HG02870 (cell line): ENCODE measurements at regions not wholly inside any gene's neighbourhood (a gene's known extent, or its start where the extent isn't known, plus 50 kb on each side); places are given as distances from the start of the nearest gene placed in this dataset.
"Not testable (repeated sequence)": the region's sequence is repeated elsewhere in the genome, so short reads cannot be mapped to it uniquely, and the experiment has no call there.

Experiments
- ATAC-seq: cut with Tn5 transposase; IDR thresholded peaks from one replicate; pipeline ENCODE4 v1.9.1; 2021; ENCODE audit warnings: mild to moderate bottlenecking, moderate library complexity; ENCODE audit not compliant: unreplicated experiment

DNA sequence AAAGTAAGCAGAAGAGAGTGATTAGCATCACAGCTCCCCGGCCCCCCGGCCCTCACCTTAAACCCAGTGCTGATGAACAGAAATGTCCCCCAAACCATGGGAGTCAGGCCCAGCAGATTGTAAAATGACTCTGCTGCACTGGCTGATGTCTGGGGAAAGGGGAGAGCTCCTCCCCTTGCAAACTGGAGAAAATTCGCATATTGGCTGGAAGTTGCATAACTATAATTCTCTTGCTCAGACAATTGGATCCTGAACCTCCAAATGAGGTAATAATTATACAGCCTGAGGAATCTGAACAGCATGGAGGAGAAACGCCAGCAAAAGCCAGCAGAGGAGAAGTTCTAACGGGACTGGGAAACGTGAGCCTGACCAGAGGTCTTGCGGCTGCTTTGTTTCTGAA lies 109.7 kb downstream of the C16orf95 start:
- no peak for ATAC-seq

DNA sequence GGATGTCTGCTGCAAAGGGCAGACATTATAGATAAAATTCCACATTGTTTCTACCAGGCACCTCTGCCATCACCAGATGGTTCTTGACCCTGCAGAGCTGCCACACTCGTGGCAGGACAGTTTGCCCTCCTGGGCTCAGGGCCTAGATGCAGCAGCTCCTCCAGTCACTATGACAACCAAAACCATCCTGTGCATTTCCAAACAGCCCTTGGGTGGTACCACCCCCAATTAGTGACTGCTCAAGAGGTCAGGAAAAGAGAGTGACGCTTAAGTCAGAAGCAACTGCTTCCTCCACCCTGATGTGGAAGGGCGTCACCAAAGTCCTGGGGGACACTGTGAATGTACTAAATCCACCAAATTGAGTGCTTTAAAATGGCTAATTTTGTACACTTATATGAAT lies 109.2 kb downstream of the C16orf95 start:
- no peak for ATAC-seq

DNA sequence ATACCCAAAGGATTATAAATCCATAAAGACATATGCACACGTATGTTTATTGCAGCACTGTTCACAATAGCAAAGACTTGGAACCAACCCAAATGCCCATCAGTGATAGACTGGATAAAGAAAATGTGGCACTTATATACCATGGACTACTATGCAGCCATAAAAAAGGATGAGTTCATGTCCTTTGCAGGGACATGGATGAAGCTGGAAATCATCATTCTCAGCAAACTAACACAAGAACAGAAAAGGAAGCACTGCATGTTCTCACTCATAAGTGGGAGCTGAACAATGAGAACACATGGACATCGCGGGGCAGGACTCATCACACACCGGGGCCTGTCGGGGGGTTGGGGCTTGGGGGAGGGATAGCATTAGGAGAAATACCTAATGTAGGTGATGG lies 108.2 kb downstream of the C16orf95 start:
- not testable (repeated sequence) for ATAC-seq

DNA sequence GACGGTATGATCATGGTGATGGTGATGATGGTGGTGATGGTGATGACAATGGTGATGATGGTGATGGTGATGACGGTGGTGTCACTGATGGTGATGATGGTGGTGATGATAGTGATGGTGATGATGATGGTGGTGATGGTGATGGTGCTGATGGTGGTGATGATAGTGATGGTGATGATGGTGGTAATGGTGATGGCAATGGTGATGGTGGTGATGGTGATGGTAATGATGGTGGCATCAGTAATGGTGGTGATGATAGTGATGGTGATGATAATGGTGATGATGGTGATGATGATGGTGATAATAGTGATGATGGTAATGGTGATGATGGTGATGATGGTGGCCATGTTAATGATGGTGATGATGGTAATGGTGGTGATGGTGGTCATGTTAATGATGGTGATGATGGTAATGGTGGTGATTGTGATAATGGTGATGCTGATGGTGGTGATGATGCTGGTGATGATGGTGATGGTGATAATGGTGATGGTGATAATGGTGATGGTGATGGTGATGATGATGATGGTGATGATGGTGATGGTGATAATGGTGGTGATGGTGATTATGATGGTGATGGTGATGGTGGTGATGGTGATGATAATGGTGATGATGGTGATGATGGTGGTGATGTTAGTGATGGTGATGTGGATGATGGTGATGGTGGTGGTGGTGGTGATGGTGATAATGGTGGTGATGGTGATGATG lies 107.2 kb downstream of the C16orf95 start:
- ATAC-seq = no peak

DNA sequence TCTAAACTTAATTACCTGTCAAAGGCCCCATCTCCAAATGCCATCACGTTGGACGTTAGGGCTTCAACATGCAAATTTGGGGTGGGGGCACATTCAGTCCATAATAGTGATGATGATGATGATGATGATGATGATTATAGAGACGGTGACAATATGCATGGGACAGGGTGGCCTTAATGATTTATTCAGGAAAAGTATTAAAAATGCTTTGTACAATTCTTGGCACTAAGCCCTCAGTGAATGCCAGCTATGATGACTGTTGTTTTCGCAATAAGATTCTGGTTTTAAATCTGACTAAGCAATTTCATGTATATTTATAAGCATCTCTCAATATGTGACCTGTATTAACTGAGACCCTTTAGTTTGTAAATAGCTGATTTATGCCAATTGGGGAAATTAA lies 106.3 kb downstream of the C16orf95 start:
- ATAC-seq = no peak

DNA sequence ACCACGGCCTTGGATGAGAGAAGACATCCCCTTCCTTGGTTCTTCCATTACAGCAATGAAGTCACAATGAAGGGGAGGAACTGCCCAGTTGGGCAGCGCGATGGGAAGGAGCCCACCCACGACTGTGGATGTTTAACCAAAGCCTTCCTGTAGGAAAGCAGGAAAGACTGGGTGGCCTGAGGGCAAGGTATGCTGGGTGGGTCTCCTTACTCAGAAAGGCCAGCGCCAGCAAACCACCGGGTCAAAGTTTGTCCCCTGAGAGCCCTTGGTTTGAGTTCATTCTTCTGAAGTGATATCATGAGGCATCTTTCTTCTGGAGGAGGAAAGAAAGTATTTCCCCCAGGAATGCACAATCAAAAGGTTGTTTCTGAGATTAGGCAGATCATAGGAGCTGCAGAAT lies 105.2 kb downstream of the C16orf95 start:
- ATAC-seq = no peak

DNA sequence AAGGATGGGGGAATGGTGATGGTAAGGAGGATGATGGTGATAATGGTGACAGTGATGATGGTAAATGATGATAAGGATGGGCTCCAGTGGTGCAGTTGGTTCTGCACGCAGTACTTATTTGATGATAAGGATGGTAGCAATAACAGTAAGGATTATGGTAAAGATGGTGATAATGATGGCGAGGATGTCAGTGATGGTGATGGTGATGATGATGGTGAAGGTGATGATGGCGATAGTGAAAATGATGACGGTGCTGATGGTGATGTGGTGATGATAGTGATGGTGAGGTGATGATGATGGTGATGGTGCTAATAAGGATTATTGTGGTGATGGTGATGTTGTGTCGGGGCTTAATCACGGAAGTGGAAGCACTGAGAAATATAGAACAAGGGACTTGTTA lies 103.7 kb downstream of the C16orf95 start:
- ATAC-seq = no peak

DNA sequence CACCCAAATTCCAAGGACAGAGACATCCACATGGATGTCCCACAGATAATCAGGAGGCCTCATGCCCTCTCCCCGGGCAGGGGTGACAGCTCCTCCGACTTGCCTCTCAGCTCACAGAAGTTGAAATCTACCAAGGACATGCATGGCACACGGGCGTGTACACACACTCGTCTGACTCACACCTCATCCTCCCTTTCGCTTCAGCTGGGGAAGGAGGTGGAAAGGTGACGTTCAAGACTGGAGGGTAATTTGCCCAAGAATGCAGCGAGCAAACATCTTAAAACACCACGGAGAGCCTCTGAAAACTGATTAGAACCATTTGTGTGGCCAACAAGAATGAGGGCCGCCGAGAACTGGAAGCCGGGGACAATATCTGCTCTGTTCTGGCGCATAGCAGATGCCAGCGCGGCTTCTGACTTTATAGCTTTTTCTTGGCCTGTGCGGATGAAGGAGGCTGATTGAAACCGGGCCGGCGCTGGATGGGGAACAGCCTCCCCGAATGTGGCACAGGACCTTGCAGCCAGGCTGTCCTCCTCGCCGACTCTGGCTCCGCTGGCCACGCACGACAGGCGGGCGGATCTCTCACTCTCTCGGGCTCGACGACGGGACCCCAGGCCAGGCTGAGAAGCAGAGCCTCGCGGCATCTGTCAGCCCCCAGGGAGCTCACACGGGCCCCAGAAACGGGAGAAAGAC lies 100.9 kb downstream of the C16orf95 start:
- no peak for ATAC-seq

DNA sequence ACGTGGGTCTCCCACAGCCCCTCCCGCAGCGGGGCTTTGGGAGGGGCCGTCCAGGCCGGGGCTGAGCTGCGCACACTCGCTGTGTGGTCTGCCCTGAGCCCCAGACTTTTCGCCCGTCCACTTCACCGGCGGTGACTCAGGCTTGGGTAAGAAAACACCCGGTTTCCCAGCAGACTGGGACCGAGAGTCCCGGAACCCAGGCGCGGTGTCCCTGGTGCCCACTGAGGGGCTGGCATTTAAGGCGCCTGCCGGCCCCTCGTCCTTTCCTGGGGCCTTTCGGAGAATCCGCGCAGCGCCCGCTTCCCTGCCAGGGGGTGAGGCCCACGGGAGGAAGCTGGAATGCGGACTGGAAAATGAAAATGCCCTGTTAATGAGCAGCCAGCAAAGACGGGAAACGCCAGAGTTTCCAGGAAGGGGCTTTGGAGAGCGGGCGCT lies 100.3 kb downstream of the C16orf95 start:
- ATAC-seq = no peak

DNA sequence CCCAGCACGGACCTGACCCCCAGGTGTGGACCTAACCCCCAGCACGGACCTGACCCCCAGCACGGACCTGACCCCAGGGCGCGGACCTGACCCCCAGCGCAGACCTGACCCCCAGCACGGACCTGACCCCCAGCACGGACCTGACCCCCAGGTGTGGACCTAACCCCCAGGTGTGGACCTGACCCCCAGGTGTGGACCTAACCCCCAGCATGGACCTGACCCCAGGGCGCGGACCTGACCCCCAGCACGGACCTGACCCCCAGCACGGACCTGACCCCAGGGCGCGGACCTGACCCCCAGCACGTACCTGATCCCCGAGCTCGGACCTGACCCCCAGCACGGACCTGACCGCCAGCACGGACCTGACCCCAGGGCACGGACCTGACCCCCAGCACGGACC lies 99.4 kb downstream of the C16orf95 start:
- ATAC-seq = not testable (repeated sequence)

DNA sequence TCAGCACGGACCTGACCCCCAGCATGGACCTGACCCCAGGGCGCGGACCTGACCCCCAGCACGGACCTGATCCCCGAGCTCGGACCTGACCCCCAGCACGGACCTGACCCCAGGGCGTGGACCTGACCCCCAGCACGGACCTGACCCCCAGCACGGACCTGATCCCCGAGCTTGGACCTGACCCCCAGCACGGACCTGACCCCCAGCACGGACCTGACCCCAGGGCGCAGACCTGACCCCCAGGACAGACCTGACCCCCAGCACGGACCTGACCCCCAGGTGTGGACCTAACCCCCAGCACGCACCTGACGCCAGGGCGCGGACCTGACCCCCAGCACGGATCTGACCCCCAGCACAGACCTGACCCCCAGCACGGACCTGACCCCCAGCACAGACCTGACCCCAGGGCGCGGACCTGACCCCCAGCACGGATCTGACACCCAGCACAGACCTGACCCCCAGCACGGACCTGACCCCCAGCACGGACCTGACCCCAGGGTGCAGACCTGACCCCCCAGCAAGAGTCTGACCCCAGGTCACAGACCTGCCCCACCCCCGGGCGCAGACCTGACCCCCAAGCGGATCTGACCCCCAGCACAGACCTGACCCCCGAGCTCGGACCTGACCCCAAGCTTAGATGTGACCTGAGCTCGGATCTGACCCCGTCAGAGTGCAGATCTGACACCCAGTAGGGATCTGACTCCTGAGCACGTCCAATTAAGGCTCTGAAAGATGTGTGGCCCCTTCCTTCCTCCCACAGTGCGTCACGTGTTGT lies 98.7 kb downstream of the C16orf95 start:
- no peak for ATAC-seq

DNA sequence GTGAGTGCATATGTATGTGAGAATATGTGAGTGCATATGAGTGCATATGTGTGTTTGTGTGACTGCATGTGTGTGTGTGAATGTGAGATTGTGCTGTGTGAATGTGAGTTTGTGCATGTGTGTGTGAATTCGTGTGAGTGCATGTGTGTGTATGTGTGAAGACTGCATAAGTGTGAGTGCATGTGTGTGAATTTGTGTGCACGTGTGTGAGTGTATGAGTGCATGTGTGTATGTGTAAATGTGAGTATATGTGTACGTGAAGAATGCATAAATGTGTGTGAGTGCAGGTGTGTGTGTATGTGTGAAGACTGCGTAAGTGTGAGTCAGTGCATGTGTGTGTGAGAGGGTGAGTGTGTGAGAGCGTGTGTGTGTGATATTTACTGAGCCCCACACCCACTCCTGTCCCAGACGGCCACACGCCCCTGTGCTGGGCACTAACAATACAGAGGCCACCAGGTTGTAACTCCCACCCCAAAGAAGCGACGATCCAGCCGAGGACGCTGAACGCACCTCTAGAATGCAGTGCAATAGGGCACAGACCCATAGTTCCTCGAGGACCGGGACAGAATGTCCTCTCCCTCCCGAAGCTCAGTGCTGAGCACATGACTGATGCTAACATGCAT lies 97.8 kb downstream of the C16orf95 start:
- ATAC-seq = no peak

DNA sequence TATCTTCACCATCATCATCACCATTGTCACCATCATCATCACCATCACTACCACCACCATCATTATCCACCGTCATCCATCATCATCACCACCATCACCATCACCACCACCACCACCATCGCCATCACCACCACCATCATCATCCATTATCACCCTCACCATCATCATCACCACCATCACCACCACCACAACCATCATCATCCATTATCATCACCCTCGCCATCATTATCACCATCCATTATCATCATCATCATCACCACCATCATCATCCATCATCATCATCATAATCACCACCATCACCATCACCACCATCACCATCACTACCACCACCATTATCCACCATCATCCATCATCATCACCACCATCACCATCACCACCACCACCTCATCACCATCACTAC lies 95.6 kb downstream of the C16orf95 start:
- ATAC-seq = no peak

DNA sequence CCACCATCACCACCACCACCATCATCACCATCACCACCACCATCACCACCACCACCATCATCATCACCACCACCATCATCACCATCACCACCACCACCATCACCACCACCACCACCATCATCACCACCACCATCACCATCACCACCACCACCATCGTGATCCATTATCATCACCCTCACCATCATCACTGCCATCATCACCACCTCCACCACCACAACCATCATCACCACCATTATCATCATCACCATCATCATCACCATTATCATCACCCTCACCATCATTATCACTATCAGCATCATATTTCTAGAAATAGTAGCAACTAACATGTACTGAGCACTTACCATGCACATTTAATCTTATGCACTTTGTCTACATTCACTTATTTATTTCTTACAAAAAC lies 94.9 kb downstream of the C16orf95 start:
- no peak for ATAC-seq

DNA sequence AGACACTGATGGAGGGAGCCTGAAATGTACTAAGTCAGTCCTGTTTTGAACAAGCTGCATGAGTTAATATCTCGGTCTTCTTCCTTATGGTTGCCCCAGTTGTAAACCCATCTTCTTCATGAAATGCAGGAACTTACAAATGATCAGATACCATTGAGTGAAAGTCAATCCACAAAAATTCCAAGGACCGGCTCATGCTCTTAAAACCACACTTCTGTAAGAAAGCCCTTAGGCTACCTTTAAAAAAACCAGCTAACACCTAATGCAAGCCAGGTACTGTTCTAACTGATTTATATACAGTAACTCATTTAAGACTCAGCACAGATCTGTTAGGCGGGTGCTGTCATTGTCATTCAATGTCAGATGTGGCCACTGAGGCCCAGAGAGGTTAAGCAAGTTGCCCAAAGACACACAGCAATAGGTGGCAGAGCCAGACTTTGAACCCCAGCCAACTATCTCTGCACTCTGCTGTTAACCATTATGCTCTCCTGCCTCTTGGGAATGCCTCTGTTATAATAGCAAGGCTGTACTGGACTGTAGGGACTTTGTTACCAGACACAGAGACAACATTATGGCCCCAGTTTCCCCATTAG lies 93.4 kb downstream of the C16orf95 start:
- ATAC-seq = no peak

DNA sequence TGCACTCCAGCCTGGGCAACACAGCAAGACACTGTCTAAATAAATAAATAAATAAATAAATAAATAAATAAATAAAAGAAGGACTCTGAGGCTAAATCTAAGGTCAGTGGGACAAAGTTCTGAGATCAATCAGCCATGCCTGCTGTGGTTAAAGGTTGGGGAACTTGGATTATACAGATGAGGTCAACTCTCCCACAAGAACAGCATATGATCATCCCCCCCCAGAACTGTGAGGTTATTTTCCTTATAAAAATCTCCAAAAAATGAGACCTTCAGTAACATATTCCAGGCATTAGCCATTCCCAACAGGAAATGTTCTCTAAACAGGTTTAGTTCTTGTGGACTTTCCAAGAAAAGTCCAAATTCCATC lies 90.3 kb downstream of the C16orf95 start:
- ATAC-seq = no peak

DNA sequence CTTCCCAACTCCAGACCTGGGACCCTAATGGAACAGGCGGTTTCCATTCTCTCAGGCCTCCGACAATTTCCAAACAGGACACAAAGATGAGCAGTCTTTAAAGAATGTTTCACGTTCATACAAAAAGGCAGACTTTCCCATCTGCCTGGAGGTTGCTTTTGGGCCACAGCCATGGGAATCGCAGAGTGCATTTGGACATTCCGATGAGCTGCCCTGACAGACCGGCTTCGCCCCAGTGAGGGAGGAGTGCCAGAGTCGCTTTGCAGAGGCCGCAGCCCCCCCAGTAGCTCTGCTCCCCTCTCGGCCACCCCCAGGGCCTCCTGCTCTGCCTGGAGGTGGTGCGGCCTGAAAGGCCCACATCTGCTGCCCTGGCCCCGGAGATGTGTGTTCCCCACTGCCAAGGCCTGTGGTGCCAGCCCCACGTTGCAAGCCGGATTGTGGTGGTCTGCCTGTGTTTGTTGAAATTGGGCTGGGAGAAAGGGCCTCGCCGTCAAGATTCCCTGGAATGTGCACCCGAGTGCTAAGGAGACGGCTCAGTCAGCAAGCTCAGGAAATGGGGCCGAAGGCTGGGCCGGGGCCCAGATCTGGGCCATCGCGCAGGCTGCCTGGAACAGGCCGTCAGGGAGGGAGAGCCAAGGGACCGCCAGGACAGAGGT lies 89.8 kb downstream of the C16orf95 start:
- no peak for ATAC-seq

DNA sequence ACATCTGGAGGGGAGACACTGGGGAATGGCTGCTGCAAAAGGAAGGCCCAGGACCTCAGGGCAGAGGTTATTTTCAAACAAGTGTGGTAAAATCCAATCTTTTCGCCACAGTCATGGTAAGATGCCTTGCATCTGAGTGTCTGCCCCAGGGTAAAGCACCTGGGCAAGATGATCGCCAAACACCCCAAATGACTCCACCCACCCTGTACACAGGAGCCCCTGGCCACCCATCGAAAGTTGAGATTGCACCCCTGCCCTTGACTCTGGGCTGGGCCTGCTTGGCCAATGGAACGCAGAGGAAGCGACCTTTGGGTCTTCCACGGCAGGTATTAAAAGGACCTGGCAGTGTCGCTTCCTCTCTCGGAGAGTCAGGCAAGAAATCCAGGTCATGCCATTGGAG lies 88.8 kb downstream of the C16orf95 start:
- no peak for ATAC-seq

DNA sequence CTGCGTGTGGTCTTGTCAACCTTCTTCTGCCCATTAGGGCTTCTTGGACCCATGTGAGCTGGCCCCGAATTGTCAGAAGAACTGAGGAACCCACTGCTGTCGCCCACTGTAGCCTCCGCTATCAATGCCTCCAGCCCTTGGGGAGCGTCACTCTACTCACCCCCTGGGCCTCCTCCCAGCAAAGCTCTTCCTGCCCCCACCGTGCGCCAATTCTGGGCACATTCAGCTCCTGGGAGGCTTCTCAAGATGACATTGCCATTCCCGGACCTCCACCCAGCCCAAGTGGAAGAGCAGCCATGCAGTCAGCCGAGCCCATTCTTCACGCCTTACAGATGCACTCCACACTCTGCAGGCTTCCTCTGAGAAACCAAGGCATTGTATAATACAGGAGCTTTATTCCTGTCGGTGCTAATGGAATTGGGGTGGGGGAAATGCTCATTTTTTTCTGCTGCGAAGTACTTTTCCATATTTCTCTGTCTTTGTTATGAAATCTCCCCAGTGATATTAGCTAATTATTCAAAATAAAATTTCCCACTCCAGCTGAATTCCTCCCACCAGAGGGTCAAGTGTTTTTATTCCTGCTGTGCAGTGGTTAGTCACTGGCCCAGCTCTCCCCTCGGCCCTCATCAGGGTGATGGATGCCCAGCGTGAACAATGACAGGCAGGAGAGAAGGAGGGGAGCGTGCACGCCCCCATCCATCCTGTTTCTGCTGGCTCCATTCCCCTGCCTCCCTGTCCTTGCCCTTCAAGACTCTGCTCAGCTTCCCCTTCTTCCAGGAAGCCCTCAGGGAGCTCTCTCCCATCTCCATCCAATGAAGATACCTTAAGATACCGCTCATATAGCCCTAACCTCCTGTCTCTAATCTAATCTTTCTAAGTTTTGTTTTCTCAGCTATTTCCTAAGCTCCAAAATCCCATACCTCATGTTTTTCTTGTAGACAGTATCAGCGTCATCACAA lies 87.7 kb downstream of the C16orf95 start:
- no peak for ATAC-seq

DNA sequence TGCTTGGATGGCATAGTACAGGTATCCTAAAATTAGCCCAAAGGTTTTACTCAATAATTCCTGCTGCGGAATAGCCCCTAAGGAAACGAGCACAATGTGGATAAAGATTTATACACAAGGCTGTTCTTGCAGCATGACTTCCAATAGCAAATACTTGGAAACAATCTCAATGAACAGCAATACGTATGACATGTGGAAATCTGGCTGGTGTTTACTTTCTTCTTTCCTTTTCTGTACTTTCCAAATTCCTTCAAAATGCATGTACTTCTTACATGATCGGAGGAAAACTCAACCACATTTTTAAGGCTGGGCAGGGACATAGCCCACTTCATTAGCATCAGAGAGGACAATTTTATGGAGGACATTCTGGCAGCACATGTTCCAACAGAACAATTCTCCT lies 86.6 kb downstream of the C16orf95 start:
- no peak for ATAC-seq
